Endothelial cell of umbilical vein (primary cell): ENCODE measurements at regions not wholly inside any gene's neighbourhood (a gene's known extent, or its start where the extent isn't known, plus 50 kb on each side); places are given as distances from the start of the nearest gene placed in this dataset.

Experiments
- BruUV-seq: library from RNA; stranded (reverse); fragments of 400-500 nt; replicated peaks from 2 replicates; lab custom pipeline; 2021; lab: Mats Ljungman, UMichigan
- CTCF ChIA-PET: fragments of 300-600, 350-600 bp; sonication (Branson Sonifier 250); formaldehyde crosslinking; loops from one replicate; lab custom pipeline; 2021; ENCODE audit warnings: antibody characterized with exemption, inconsistent platforms; lab: Charles Lee
- POLR2A ChIA-PET: fragments of 300-600, 350-600 bp; sonication (Branson Sonifier 250); formaldehyde crosslinking; loops from one replicate; lab custom pipeline; 2021; ENCODE audit warnings: antibody characterized with exemption, inconsistent platforms; lab: Charles Lee
- DNase-seq: peaks from one replicate; pipeline ENCODE4 v3.0.0-alpha.2; 2011; ENCODE audit warnings: low read depth, low spot score
- FAIRE-seq: peaks from 2 replicates; lab custom pipeline; 2011; peaks lifted over from hg19 to GRCh38; lab: Jason Lieb, UNC
- H2AFZ ChIP-seq: 2 replicates; pipeline ENCODE4 v1.6.0; 2012; ENCODE audit warnings: low read depth, low read length, control low read depth, inconsistent platforms
- H3K27ac ChIP-seq: 2 replicates; pipeline ENCODE4 v1.5.1; 2011; ENCODE audit warnings: low read depth, mild to moderate bottlenecking, control low read depth, low read length, moderate library complexity; ENCODE audit not compliant: insufficient read depth
- H3K27me3 ChIP-seq, 2 experiments: 2 replicates each; pipeline versions ENCODE4 v1.6.0 to v1.6.1; 2011; ENCODE audit warnings: low read length in 2 of 2, mixed read lengths in 1 of 2; ENCODE audit not compliant: control insufficient read depth in 2 of 2, insufficient read depth in 2 of 2
- H3K36me3 ChIP-seq, 2 experiments: 2 replicates in 1 of 2; 3 replicates in 1 of 2; pipeline ENCODE4 v1.5.1; 2011; ENCODE audit warnings: low read length in 2 of 2, mild to moderate bottlenecking in 1 of 2, moderate library complexity in 1 of 2; ENCODE audit not compliant: control insufficient read depth in 2 of 2, insufficient read depth in 2 of 2; ENCODE audit errors: extremely low read depth in 1 of 2
- H3K4me1 ChIP-seq: 3 replicates; pipeline ENCODE4 v1.5.1; 2011; ENCODE audit warnings: mild to moderate bottlenecking, low read length; ENCODE audit not compliant: control insufficient read depth, insufficient read depth; ENCODE audit errors: extremely low read depth
- H3K4me2 ChIP-seq: 2 replicates; pipeline ENCODE4 v1.6.1; 2011; ENCODE audit warnings: low read length, control low read depth, mixed read lengths; ENCODE audit not compliant: insufficient read depth
- H3K4me3 ChIP-seq, 3 experiments: fragments of 200-600 bp in 1 of 3; sonication (generic), shearing (Covaris generic) in 1 of 3; replicated peaks in 1 of 3; 2 replicates each; pipeline ENCODE4 v1.5.1; 2011 to 2016; ENCODE audit warnings: control low read depth in 3 of 3, low read length in 3 of 3, mild to moderate bottlenecking in 2 of 3, inconsistent platforms in 1 of 3, low read depth in 1 of 3, moderate library complexity in 1 of 3; ENCODE audit not compliant: insufficient read depth in 1 of 3
- H3K79me2 ChIP-seq: 2 replicates; pipeline ENCODE4 v1.6.0; 2012; ENCODE audit warnings: low read length, inconsistent platforms; ENCODE audit not compliant: control insufficient read depth, insufficient read depth
- H3K9ac ChIP-seq: replicated peaks from 2 replicates; pipeline ENCODE3; 2011; ENCODE audit warnings: low read length, control low read depth; ENCODE audit not compliant: insufficient read depth; ENCODE audit errors: extremely low read depth
- H3K9me1 ChIP-seq: replicated peaks from 3 replicates; pipeline ENCODE4 v1.6.0; 2011; ENCODE audit warnings: mild to moderate bottlenecking, low read length; ENCODE audit not compliant: control insufficient read depth, insufficient read depth; ENCODE audit errors: extremely low read depth
- H3K9me3 ChIP-seq: replicated peaks from 2 replicates; pipeline ENCODE4 v1.5.1; 2012; ENCODE audit warnings: low read length, inconsistent platforms; ENCODE audit not compliant: control insufficient read depth, insufficient read depth
- H4K20me1 ChIP-seq: replicated peaks from 2 replicates; pipeline ENCODE3; 2011; ENCODE audit warnings: mild to moderate bottlenecking, low read length; ENCODE audit not compliant: control insufficient read depth, insufficient read depth; ENCODE audit errors: extremely low read depth
- CTCF ChIP-seq, 2 donors: IDR thresholded peaks; 1 replicate in 1 of 2; 2 replicates in 1 of 2; pipeline ENCODE4 v1.5.1; 2011; ENCODE audit warnings: low read length in 2 of 2, mild to moderate bottlenecking in 2 of 2, moderate library complexity in 2 of 2, control low read depth in 1 of 2, inconsistent platforms in 1 of 2, low read depth in 1 of 2; ENCODE audit not compliant: insufficient read depth in 1 of 2; ENCODE audit errors: extremely low read depth in 1 of 2
- EZH2 ChIP-seq: IDR thresholded peaks from 2 replicates; pipeline ENCODE4 v1.6.1; 2012; ENCODE audit warnings: borderline replicate concordance, low read depth, mild to moderate bottlenecking, moderate library complexity, low read length, inconsistent platforms; ENCODE audit not compliant: severe bottlenecking
- FOS ChIP-seq: IDR thresholded peaks from 2 replicates; pipeline ENCODE4 v1.6.1; 2011; ENCODE audit warnings: mild to moderate bottlenecking, low read length, moderate library complexity, borderline replicate concordance; ENCODE audit not compliant: insufficient read depth
- GATA2 ChIP-seq: IDR thresholded peaks from 2 replicates; pipeline ENCODE4 v1.7.0; 2011; ENCODE audit warnings: low read depth, mild to moderate bottlenecking, moderate library complexity, mixed read lengths, low read length; ENCODE audit not compliant: insufficient read length, insufficient read depth
- JUN ChIP-seq: IDR thresholded peaks from 2 replicates; pipeline ENCODE4 v1.6.1; 2011; ENCODE audit warnings: borderline replicate concordance, low read depth; ENCODE audit not compliant: insufficient read length, insufficient read depth
- MAX ChIP-seq: IDR thresholded peaks from 2 replicates; pipeline ENCODE4 v1.6.1; 2011; ENCODE audit not compliant: insufficient read depth, insufficient read length
- MYC ChIP-seq: IDR thresholded peaks from one replicate; pipeline ENCODE4 v1.6.1; 2011; ENCODE audit warnings: mild to moderate bottlenecking, low read depth, low read length
- POLR2A ChIP-seq: IDR thresholded peaks from 2 replicates; pipeline ENCODE4 v1.6.1; 2012; ENCODE audit warnings: low read depth, mild to moderate bottlenecking, control low read depth, low read length
- POLR2AphosphoS5 ChIP-seq: IDR thresholded peaks from 2 replicates; pipeline ENCODE4 v1.6.1; 2012; ENCODE audit warnings: low read depth, mild to moderate bottlenecking, control low read depth, low read length, moderate library complexity; ENCODE audit not compliant: insufficient read depth
- dilution Hi-C: fragments of 300-500 bp; cut with MboI; formaldehyde crosslinking; loops from one replicate; pipeline ENCODE4 v1.15.0; 2019; ENCODE audit warnings: low sequenced_read_pairs; ENCODE audit not compliant: extremely low pct_ligation_motif_present
- intact Hi-C: fragments of 100-400 bp; cut with micrococcal nuclease; formaldehyde crosslinking; loops from one replicate; pipeline ENCODE4 v1.10.0; 2022

DNA sequence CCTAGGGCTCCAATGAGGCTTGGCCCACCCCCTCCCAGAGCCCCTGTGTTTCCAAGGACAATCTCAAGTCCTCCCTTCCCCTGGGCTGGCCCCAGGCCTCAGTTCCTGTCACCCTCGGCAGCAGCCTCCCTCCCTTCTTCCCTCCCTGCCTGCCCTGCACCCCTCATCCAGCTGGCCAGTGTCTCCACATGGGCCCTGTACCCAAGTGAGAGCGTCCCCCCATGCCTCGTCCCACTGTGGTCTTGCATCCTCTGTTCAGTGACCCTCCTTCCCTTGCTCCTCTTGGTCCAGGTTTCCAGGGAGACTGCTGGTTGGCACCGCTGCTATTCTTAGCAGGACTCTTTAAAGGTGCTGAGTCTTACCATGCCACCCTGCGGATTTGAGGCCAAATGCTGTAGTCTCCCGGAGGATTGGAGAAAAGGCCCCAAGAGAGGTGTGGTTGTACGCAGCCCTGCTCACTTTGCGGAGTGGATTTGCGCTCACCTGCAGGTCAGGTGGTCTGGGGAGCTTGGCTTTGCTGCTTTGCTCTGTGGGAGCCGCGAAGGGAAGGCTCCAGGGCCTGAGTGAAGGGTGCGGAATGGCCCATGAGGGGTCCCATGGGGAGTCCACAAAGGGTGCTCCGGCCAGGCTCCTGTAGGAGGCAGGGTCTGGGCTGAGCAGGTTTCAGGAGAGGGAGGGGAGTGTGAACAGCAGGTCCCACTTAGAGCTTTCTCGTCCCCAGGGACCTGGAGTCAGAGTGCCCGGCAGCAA lies 519.2 kb downstream of the TCERG1L start:
- intact Hi-C loops (no loop called here), dilution Hi-C loops (no loop called here)
- no peak overlapping the region for H3K27ac ChIP-seq
- FAIRE-seq = no peak
- H3K9ac ChIP-seq = no peak overlapping the region
- no peaks in the 10 kb centered on the region for H3K36me3 ChIP-seq
- no peaks in the 10 kb centered on the region for H3K4me1 ChIP-seq
- CTCF ChIA-PET = no interaction called here
- TF ChIP-seq MAX = no peak
- TF ChIP-seq JUN = no peak
- no peak for TF ChIP-seq GATA2
- TF ChIP-seq FOS = no peak
- no peak for TF ChIP-seq POLR2A
- no peak for TF ChIP-seq EZH2
- no peak for TF ChIP-seq MYC
- no peak for TF ChIP-seq POLR2AphosphoS5
- TF ChIP-seq CTCF (IDR thresholded peaks at IDR 0.05; ENCODE audit: extremely low read depth in 1 of 2, insufficient read depth in 1 of 2, low read depth in 1 of 2, low read length in 2 of 2) = no peak
- POLR2A ChIA-PET = no interaction called here
- DNase-seq = no peak
- no peak overlapping the region for H3K4me3 ChIP-seq
- H3K9me3 ChIP-seq = peaks cover 2% of the 10 kb centered on the region
- H4K20me1 ChIP-seq = no peaks in the 10 kb centered on the region
- no peak overlapping the region for H3K4me2 ChIP-seq
- BruUV-seq = no TSS peak
- H3K27me3 ChIP-seq = no peaks in the 10 kb centered on the region
- no peak overlapping the region for H2AFZ ChIP-seq
- no peaks in the 10 kb centered on the region for H3K9me1 ChIP-seq
- no peaks in the 10 kb centered on the region for H3K79me2 ChIP-seq
